GM23248 (cell line): ENCODE measurements at regions not wholly inside any gene's neighbourhood (a gene's known extent, or its start where the extent isn't known, plus 50 kb on each side); places are given as distances from the start of the nearest gene placed in this dataset.
"Not testable (repeated sequence)": the region's sequence is repeated elsewhere in the genome, so short reads cannot be mapped to it uniquely, and the experiment has no call there.

Experiments
- DNase-seq: peaks from one replicate; pipeline ENCODE4 v3.0.0-alpha.2; 2015
- H2AFZ ChIP-seq: fragments of 200-600 bp; sonication (generic); 2 replicates; pipeline ENCODE4 v1.6.1; 2016; ENCODE audit warnings: antibody characterized with exemption
- H3F3A ChIP-seq: fragments of 200-600 bp; sonication (generic); 2 replicates; pipeline ENCODE4 v1.6.1; 2016; ENCODE audit warnings: mild to moderate bottlenecking, antibody characterized with exemption, mixed run types; ENCODE audit not compliant: insufficient read depth
- H3K27ac ChIP-seq: fragments of 200-600 bp; sonication (generic); 2 replicates; pipeline ENCODE4 v1.5.1; 2016; ENCODE audit warnings: mild to moderate bottlenecking
- H3K27me3 ChIP-seq: fragments of 200-600 bp; sonication (generic); replicated peaks from 2 replicates; pipeline ENCODE4 v1.6.1; 2016; ENCODE audit warnings: mild to moderate bottlenecking; ENCODE audit not compliant: insufficient read depth
- H3K36me3 ChIP-seq: fragments of 200-600 bp; sonication (generic); 2 replicates; pipeline ENCODE4 v1.6.1; 2016; ENCODE audit warnings: low read depth, mild to moderate bottlenecking
- H3K4me1 ChIP-seq: fragments of 200-600 bp; sonication (generic); 2 replicates; pipeline ENCODE4 v1.6.1; 2016; ENCODE audit warnings: mild to moderate bottlenecking; ENCODE audit not compliant: insufficient read depth
- H3K4me2 ChIP-seq: fragments of 200-600 bp; sonication (generic); one replicate; pipeline ENCODE4 v1.6.1; 2016; ENCODE audit warnings: mild to moderate bottlenecking; ENCODE audit not compliant: unreplicated experiment
- H3K4me3 ChIP-seq: fragments of 200-600 bp; sonication (generic); 2 replicates; pipeline ENCODE4 v1.5.1; 2016; ENCODE audit warnings: mild to moderate bottlenecking
- H3K79me2 ChIP-seq: fragments of 200-600 bp; sonication (generic); 2 replicates; pipeline ENCODE4 v1.6.1; 2016; ENCODE audit warnings: mild to moderate bottlenecking; ENCODE audit not compliant: insufficient read depth
- H3K9ac ChIP-seq: fragments of 200-600 bp; sonication (generic); 2 replicates; pipeline ENCODE4 v1.6.1; 2016; ENCODE audit warnings: mild to moderate bottlenecking
- H3K9me2 ChIP-seq: fragments of 200-600 bp; sonication (generic); 2 replicates; pipeline ENCODE4 v1.6.1; 2016; ENCODE audit warnings: mixed run types, mild to moderate bottlenecking, moderate library complexity; ENCODE audit not compliant: insufficient read depth
- H3K9me3 ChIP-seq: fragments of 200-600 bp; sonication (generic); one replicate; pipeline ENCODE4 v1.6.1; 2017; ENCODE audit warnings: low read depth
- H4K20me1 ChIP-seq: fragments of 200-600 bp; sonication (generic); 2 replicates; pipeline ENCODE4 v1.6.0; 2016; ENCODE audit not compliant: insufficient read depth
- EZH2 ChIP-seq: fragments of 200-600 bp; sonication (generic); IDR thresholded peaks from 2 replicates; pipeline ENCODE4 v1.6.1; 2018; ENCODE audit warnings: antibody characterized with exemption, mild to moderate bottlenecking; ENCODE audit not compliant: insufficient read depth, poor library complexity, severe bottlenecking
- EZH2phosphoT487 ChIP-seq: fragments of 200-600 bp; sonication (generic); IDR thresholded peaks from 2 replicates; pipeline ENCODE4 v1.6.1; 2018; ENCODE audit warnings: antibody characterized with exemption, moderate library complexity, mild to moderate bottlenecking, low read depth; ENCODE audit not compliant: insufficient read depth
- WGBS, 2 experiments: methylation state at CpG; one replicate each; pipeline ENCODE4 v1.1.6; 2015 to 2017; ENCODE audit warnings: low lambda C conversion rate in 2 of 2, low coverage in 1 of 2; ENCODE audit errors: missing lambda C conversion rate in 2 of 2; 5-methylcytosine and 5-hydroxymethylcytosine counted together
- in situ Hi-C: fragments of 300-500 bp; cut with MboI; formaldehyde crosslinking; loops from 2 replicates; pipeline ENCODE4 v1.15.0; 2020

DNA sequence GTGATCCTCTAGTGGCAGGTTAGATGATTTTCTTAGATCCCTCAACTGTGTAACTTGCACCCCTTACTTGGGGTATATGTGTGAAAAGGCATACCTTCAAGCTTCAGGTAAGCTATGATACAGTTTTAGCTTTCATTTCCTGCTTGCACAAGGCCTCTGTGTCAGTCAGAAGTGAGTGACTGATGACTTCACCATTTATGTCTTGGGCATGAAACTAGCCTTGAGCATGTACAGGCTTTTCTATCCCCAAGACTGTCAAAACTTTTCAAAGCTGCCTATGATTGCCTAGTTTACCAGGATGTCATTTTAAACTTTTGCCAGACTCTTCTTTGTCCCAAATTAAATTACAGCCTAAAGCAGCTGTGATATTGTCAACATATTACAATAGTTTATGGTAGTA is 286.1 kb upstream of the CNTN5 start:
- Histone ChIP-seq H3K27ac (no peak overlapping the region), H3K4me2 (no peak overlapping the region), H3K4me1 (no peaks in the 10 kb centered on the region), H3K4me3 (no peak overlapping the region), H3F3A (no peaks in the 10 kb centered on the region), H3K79me2 (no peaks in the 10 kb centered on the region), H2AFZ (no peak overlapping the region), H3K27me3 (no peaks in the 10 kb centered on the region), H3K9me3 (no peaks in the 10 kb centered on the region), H3K36me3 (no peaks in the 10 kb centered on the region), H4K20me1 (no peaks in the 10 kb centered on the region), H3K9ac (no peak overlapping the region), H3K9me2 (no peaks in the 10 kb centered on the region)
- no peak for DNase-seq
- no peak for TF ChIP-seq EZH2phosphoT487
- no peak for TF ChIP-seq EZH2
- in situ Hi-C loops: no loop called here

DNA sequence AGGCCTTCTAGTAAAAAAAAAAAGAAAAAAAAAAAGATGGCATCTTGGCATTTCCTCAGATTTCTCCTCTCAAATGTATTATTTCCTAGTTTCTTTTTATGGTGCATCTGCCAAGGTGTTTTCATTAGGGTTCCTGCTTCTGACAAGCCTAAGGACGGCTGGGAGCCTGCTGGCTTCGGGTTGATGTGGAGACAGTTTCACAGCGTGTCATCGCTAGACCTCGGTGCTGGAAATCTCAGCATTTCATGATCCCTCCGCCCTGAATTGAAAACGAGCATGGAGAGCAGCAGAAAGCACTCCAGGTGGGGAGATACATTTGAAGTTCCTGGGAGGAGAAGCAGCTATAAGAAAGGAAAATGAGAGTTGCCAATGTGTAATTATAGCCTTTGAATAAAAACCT is 283.9 kb upstream of the CNTN5 start:
- Histone ChIP-seq H3K27me3 (no peaks in the 10 kb centered on the region), H3K4me1 (no peaks in the 10 kb centered on the region), H3F3A (no peaks in the 10 kb centered on the region), H3K9me2 (no peaks in the 10 kb centered on the region), H3K9me3 (no peaks in the 10 kb centered on the region), H4K20me1 (no peaks in the 10 kb centered on the region), H3K27ac (no peak overlapping the region), H3K36me3 (no peaks in the 10 kb centered on the region), H3K9ac (no peak overlapping the region), H3K4me2 (no peak overlapping the region), H3K79me2 (no peaks in the 10 kb centered on the region), H3K4me3 (no peak overlapping the region), H2AFZ (no peak overlapping the region)
- DNase-seq: no peak
- WGBS, 2 experiments: 32 to 39% methylated on average over 7 of the region's 7 CpGs
- TF ChIP-seq EZH2 (no peak), EZH2phosphoT487 (no peak)
- in situ Hi-C loops: no loop called here

GRCh38 chr11:98740321-98740720 is 280.4 kb upstream of the CNTN5 start:
- TF ChIP-seq EZH2phosphoT487: no peak
- no peak for TF ChIP-seq EZH2
- H3K4me2 ChIP-seq: no peak overlapping the region
- H3K9me2 ChIP-seq: no peaks in the 10 kb centered on the region
- in situ Hi-C loops: no loop called here
- no peaks in the 10 kb centered on the region for H3K4me1 ChIP-seq
- H3K27ac ChIP-seq: no peak overlapping the region
- H3K9me3 ChIP-seq: no peaks in the 10 kb centered on the region
- no peaks in the 10 kb centered on the region for H3F3A ChIP-seq
- no peaks in the 10 kb centered on the region for H3K27me3 ChIP-seq
- no peak overlapping the region for H3K4me3 ChIP-seq
- DNase-seq: no peak
- no peaks in the 10 kb centered on the region for H3K79me2 ChIP-seq
- H3K9ac ChIP-seq: no peak overlapping the region
- H4K20me1 ChIP-seq: no peaks in the 10 kb centered on the region
- no peak overlapping the region for H2AFZ ChIP-seq
- no peaks in the 10 kb centered on the region for H3K36me3 ChIP-seq

DNA sequence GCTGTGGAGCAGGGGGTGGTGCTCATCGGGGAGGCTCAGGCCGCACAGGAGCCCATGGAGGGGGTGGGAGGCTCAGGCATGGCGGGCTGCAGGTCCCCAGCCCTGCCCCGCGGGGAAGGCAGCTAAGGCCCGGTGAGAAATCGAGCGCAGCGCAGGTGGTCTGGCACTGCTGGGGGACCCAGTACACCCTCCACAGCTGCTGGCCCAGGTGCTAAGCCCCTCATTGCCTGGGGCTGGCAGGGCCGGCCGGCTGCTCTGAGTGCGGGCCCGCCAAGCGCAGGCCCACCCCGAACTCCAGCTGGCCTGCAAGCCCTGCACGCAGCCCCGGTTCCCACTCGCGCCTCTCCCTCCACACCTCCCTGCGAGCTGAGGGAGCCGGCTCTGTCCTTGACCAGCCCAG is 257.3 kb upstream of the CNTN5 start:
- H3K4me3 ChIP-seq, H3K9me2 ChIP-seq, in situ Hi-C loops, H3K9ac ChIP-seq, H3F3A ChIP-seq, H3K4me1 ChIP-seq, H3K27me3 ChIP-seq, H3K36me3 ChIP-seq, H3K79me2 ChIP-seq, H3K27ac ChIP-seq, DNase-seq, H3K4me2 ChIP-seq, H2AFZ ChIP-seq, H3K9me3 ChIP-seq, H4K20me1 ChIP-seq: not testable (repeated sequence)
- 67 to 71% methylated on average over 14 to 17 of the region's 21 CpGs for WGBS, 2 experiments

- Histone ChIP-seq H3K9me3 (no peaks in the 10 kb centered on the region), H2AFZ (no peak overlapping the region), H3F3A (no peaks in the 10 kb centered on the region), H3K27ac (no peak overlapping the region), H3K9ac (no peak overlapping the region), H3K36me3 (no peaks in the 10 kb centered on the region), H3K4me2 (no peak overlapping the region), H3K27me3 (no peaks in the 10 kb centered on the region), H4K20me1 (no peaks in the 10 kb centered on the region), H3K9me2 (no peaks in the 10 kb centered on the region), H3K79me2 (no peaks in the 10 kb centered on the region), H3K4me3 (no peak overlapping the region), H3K4me1 (no peaks in the 10 kb centered on the region)
- in situ Hi-C loops: no loop called here
- 36% methylated on average over 2 of the region's 2 CpGs for WGBS, 2 experiments
- DNase-seq: no peak
- TF ChIP-seq EZH2 (no peak), EZH2phosphoT487 (no peak)
Measured at GRCh38 chr11:98766903-98767302, 253.8 kb upstream of the CNTN5 start.

- H3K27me3 ChIP-seq, H4K20me1 ChIP-seq, H2AFZ ChIP-seq, H3K9ac ChIP-seq, H3K9me3 ChIP-seq, H3K4me3 ChIP-seq, in situ Hi-C loops, H3K36me3 ChIP-seq, H3K79me2 ChIP-seq, H3K4me2 ChIP-seq, H3K4me1 ChIP-seq, H3F3A ChIP-seq, DNase-seq, H3K9me2 ChIP-seq, H3K27ac ChIP-seq: not testable (repeated sequence)
- WGBS, 2 experiments: 76 to 82% methylated on average over 2 to 20 of the region's 29 CpGs
Measured at GRCh38 chr11:98770046-98770445, 250.7 kb upstream of the CNTN5 start.
